GM06990 (cell line): ENCODE measurements at regions not wholly inside any gene's neighbourhood (a gene's known extent, or its start where the extent isn't known, plus 50 kb on each side); places are given as distances from the start of the nearest gene placed in this dataset.

Experiments used
- DNase-seq: peaks from one replicate; pipeline ENCODE4 v3.0.0-alpha.2; 2011; ENCODE audit not compliant: insufficient read length; ENCODE audit errors: extremely low read depth
- H3K27me3 ChIP-seq: replicated peaks from 2 replicates; pipeline ENCODE4 v1.6.0; 2011; ENCODE audit warnings: low read length; ENCODE audit not compliant: control insufficient read depth, insufficient read depth
- H3K36me3 ChIP-seq: 2 replicates; pipeline ENCODE4 v1.5.1; 2011; ENCODE audit warnings: low read length; ENCODE audit not compliant: control insufficient read depth, insufficient read depth
- H3K4me3 ChIP-seq: replicated peaks from 2 replicates; pipeline ENCODE4 v1.5.1; 2011; ENCODE audit warnings: low read depth, mild to moderate bottlenecking, control low read depth, low read length
- TF ChIP-seq, protein P1 (sequence below): IDR thresholded peaks from 2 replicates; pipeline ENCODE4 v1.5.1; 2011; ENCODE audit warnings: low read length, control low read depth, mild to moderate bottlenecking, inconsistent platforms; ENCODE audit not compliant: insufficient read depth, poor library complexity, severe bottlenecking

DNA sequence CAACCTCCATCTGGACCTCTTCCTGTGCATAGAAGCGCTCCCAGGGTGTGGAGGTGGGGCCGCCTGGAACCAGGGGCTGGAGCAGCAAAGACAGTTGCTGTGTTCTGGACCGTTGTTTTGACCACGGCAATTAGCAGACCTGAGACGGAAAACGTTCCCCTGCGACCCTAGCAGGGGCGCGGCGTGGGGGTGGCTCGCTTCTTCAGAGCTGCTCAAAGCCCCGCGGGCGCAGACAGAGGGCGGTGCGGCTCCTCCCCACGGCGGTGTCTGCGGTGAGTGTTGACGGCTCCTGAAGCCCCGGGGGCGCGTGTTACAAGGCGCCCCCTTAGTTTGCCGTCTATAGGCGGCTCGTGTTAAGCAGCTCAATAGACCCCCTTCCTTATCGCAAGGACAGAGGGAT, 79.2 kb downstream of the TRIML1 start:
- DNase-seq: no peak
- TF ChIP-seq, protein P1, sequence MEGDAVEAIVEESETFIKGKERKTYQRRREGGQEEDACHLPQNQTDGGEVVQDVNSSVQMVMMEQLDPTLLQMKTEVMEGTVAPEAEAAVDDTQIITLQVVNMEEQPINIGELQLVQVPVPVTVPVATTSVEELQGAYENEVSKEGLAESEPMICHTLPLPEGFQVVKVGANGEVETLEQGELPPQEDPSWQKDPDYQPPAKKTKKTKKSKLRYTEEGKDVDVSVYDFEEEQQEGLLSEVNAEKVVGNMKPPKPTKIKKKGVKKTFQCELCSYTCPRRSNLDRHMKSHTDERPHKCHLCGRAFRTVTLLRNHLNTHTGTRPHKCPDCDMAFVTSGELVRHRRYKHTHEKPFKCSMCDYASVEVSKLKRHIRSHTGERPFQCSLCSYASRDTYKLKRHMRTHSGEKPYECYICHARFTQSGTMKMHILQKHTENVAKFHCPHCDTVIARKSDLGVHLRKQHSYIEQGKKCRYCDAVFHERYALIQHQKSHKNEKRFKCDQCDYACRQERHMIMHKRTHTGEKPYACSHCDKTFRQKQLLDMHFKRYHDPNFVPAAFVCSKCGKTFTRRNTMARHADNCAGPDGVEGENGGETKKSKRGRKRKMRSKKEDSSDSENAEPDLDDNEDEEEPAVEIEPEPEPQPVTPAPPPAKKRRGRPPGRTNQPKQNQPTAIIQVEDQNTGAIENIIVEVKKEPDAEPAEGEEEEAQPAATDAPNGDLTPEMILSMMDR: no peak
- Histone ChIP-seq H3K27me3 (no peaks in the 10 kb centered on the region), H3K4me3 (no peak overlapping the region), H3K36me3 (no peaks in the 10 kb centered on the region)

DNA sequence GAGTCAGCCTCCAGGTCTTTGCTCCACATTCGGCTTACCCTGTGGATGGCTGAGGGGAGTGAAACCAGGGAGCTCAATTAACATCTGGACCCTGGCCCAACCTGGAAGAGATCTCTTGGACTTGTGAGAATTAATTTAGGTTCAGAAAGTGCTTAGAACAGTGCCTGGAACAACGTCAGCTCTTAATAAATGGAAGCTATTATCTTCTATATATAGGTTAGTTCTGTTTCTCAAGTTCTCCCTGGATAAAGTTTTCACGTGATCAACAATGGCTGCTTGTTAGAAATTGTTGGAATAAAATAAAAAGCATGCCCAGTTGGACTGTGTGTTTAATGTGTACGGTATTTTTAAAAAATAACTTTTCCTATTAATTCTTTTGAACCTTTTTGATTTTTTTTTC, 80.8 kb downstream of the TRIML1 start:
- TF ChIP-seq, protein P1: no peak
- Histone ChIP-seq H3K36me3 (no peaks in the 10 kb centered on the region), H3K4me3 (no peak overlapping the region), H3K27me3 (no peaks in the 10 kb centered on the region)
- DNase-seq: no peak

DNA sequence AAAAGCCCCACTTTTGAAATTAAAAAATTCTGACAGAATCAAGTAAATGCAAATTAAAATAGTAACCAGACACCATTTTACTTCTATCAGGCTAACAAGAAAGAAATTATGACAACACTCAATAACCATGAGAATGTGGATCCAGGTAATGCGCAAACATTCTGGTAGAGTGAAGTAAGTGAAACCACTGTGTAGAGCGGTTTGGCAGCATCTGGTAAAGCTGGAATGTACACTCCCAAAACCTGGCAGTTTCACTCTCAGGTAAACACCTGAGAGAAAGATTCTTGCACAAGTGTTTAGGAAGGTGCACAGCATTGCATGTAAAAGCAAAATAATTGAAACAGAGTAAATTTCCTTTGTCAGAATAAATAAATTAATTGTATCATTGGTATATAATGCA, 81.8 kb downstream of the TRIML1 start:
- no peaks in the 10 kb centered on the region for H3K36me3 ChIP-seq
- no peaks in the 10 kb centered on the region for H3K27me3 ChIP-seq
- DNase-seq: no peak
- no peak overlapping the region for H3K4me3 ChIP-seq
- TF ChIP-seq, protein P1: no peak

DNA sequence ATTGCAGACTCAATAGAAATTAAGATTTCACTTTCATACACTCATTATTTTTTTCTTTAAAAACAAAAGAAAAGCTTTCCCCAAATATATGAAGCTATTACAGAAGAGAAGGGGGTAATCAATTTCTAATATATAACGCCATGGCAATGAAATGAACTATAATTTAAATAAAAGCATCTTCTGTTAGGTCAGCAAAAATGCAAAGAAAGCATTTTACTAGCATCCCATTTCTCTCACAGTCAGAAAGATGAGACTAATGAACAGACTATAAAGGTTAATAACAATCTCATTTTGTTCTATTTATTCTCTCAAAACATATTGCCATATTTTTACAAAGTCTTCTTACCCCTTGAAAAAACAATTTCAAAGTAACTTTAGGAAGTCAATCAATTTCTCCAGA, 89.0 kb downstream of the TRIML1 start:
- Histone ChIP-seq H3K27me3 (no peaks in the 10 kb centered on the region), H3K4me3 (no peak overlapping the region), H3K36me3 (no peaks in the 10 kb centered on the region)
- TF ChIP-seq, protein P1: no peak
- no peak for DNase-seq

DNA sequence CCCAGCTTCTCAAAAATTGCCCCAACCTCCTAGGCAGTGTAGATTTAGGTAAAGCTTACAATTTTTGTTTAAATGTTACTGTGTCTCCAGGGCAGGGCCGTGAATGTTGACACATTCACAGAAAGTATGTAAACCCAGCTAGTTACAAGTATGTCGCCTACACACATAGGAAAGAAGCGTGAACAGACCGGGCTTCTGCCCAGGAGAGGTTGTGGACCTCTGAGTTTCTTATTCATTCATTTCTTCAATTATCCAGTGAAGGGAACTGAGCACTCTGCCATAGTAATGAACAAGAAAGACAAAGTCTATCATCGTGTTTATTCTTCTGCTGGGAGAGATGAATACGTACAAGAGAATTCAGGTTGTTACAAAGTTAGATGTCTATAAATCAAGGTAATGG, 93.2 kb downstream of the TRIML1 start:
- TF ChIP-seq, protein P1: no peak
- no peak for DNase-seq

DNA sequence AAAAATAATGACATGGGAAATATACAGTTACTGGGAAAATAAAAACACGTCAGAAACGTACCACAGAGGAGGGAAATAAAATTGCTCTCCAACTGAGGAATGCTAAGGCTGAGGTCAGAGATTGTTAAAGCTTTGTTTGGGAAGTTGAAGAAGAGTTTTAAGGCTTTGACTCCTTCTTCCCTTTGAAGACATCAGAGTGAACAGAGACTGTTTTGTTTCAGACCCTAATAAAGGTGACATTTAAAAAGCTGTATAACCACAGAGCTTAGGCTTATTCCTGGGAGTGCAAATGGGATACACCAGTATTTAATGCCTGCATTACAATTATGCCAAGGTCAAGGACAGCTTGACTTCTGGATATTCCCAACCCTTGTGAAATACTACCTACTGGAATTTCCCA, 102.8 kb downstream of the TRIML1 start:
- no peaks in the 10 kb centered on the region for H3K27me3 ChIP-seq
- TF ChIP-seq, protein P1: no peak
- DNase-seq: no peak
- no peak overlapping the region for H3K4me3 ChIP-seq
- no peaks in the 10 kb centered on the region for H3K36me3 ChIP-seq

More for the DNA sequence above, 93.2 kb downstream of the TRIML1 start:
- no peaks in the 10 kb centered on the region for H3K27me3 ChIP-seq
- H3K36me3 ChIP-seq: no peaks in the 10 kb centered on the region
- H3K4me3 ChIP-seq: no peak overlapping the region
